SK-N-SH treated with all-trans-retinoic acid at 6 μM for 48 hours (cell line): ENCODE measurements at regions not wholly inside any gene's neighbourhood (a gene's known extent, or its start where the extent isn't known, plus 50 kb on each side); places are given as distances from the start of the nearest gene placed in this dataset.

ENCODE experiments used
- ATAC-seq: fragments of 200-7000 bp; cut with Tn5 transposase; 3 replicates; pipeline ENCODE4 v1.9.1; 2020; ENCODE audit warnings: mild to moderate bottlenecking, moderate library complexity
- ARNTL ChIP-seq: fragments of 450-650 bp; formaldehyde crosslinking; IDR thresholded peaks from 2 replicates; pipeline ENCODE4 v1.5.0; 2020; ENCODE audit warnings: low read depth, mild to moderate bottlenecking, moderate library complexity, borderline replicate concordance
- BACH2 ChIP-seq: fragments of 250-450 bp; sonication (Bioruptor Pico); IDR thresholded peaks from 2 replicates; pipeline ENCODE4 v1.9.0; 2021; ENCODE audit warnings: mild to moderate bottlenecking, borderline replicate concordance
- CSDC2 ChIP-seq: fragments of 250-450 bp; sonication (Bioruptor Pico); IDR thresholded peaks from 2 replicates; pipeline ENCODE4 v1.5.0; 2020; ENCODE audit warnings: mild to moderate bottlenecking, moderate library complexity
- ESRRG ChIP-seq: fragments of 250-450 bp; sonication (Bioruptor Pico); IDR thresholded peaks from 2 replicates; pipeline ENCODE4 v1.6.1; 2021; ENCODE audit warnings: mild to moderate bottlenecking
- GLIS3 ChIP-seq: fragments of 250-450 bp; sonication (Bioruptor Pico); IDR thresholded peaks from 2 replicates; pipeline ENCODE4 v1.5.0; 2020; ENCODE audit warnings: mild to moderate bottlenecking, moderate library complexity
- ISL1 ChIP-seq: fragments of 250-450 bp; sonication (Bioruptor Pico); IDR thresholded peaks from 2 replicates; pipeline ENCODE4 v2.1.2; 2022; ENCODE audit warnings: mild to moderate bottlenecking, moderate library complexity
- OSR1 ChIP-seq: fragments of 250-450 bp; sonication (Bioruptor Pico); IDR thresholded peaks from 2 replicates; pipeline ENCODE4 v1.8.0; 2022; ENCODE audit warnings: moderate library complexity, mild to moderate bottlenecking, inconsistent platforms
- PPARA ChIP-seq: fragments of 250-450 bp; sonication (Bioruptor Pico); IDR thresholded peaks from 2 replicates; pipeline ENCODE4 v1.5.0; 2020; ENCODE audit warnings: mild to moderate bottlenecking, borderline replicate concordance
- RARB ChIP-seq: fragments of 250-450 bp; sonication (Bioruptor Pico); IDR thresholded peaks from 2 replicates; pipeline ENCODE4 v1.8.0; 2021; ENCODE audit warnings: mild to moderate bottlenecking, moderate library complexity
- SNAI2 ChIP-seq: fragments of 250-450 bp; sonication (Bioruptor Pico); IDR thresholded peaks from 2 replicates; pipeline ENCODE4 v1.5.0; 2020; ENCODE audit warnings: mild to moderate bottlenecking, moderate library complexity
- TCF4 ChIP-seq: fragments of 250-450 bp; sonication (Bioruptor Pico); IDR thresholded peaks from 2 replicates; pipeline ENCODE4 v1.8.0; 2021; ENCODE audit warnings: mild to moderate bottlenecking, moderate library complexity, borderline replicate concordance
- TOX ChIP-seq: fragments of 250-450 bp; sonication (Bioruptor Pico); IDR thresholded peaks from 2 replicates; pipeline ENCODE4 v1.8.0; 2021; ENCODE audit warnings: mild to moderate bottlenecking, moderate library complexity, borderline replicate concordance
- ZFP3 ChIP-seq: fragments of 250-450 bp; sonication (Bioruptor Pico); IDR thresholded peaks from 2 replicates; pipeline ENCODE4 v1.5.0; 2020; ENCODE audit warnings: mild to moderate bottlenecking, moderate library complexity
- ZFP30 ChIP-seq: fragments of 450-650 bp; formaldehyde crosslinking; IDR thresholded peaks from 2 replicates; pipeline ENCODE4 v1.5.0; 2022; ENCODE audit warnings: mild to moderate bottlenecking, moderate library complexity
- ZNF70 ChIP-seq: fragments of 450-650 bp; formaldehyde crosslinking; IDR thresholded peaks from 2 replicates; pipeline ENCODE4 v1.5.0; 2020; ENCODE audit warnings: mild to moderate bottlenecking, moderate library complexity
- ZNF8 ChIP-seq: fragments of 450-650 bp; formaldehyde crosslinking; IDR thresholded peaks from 2 replicates; pipeline ENCODE4 v1.5.0; 2020; ENCODE audit warnings: mild to moderate bottlenecking, moderate library complexity
- TF ChIP-seq, protein P1 (sequence below): fragments of 250-450 bp; sonication (Bioruptor Pico); IDR thresholded peaks from 2 replicates; pipeline ENCODE4 v1.5.1; 2020; ENCODE audit warnings: low read depth, mild to moderate bottlenecking, moderate library complexity
- TF ChIP-seq, protein P2 (sequence below): fragments of 250-450 bp; sonication (Bioruptor Pico); IDR thresholded peaks from 2 replicates; pipeline ENCODE4 v1.5.0; 2020; ENCODE audit warnings: mild to moderate bottlenecking, moderate library complexity
- TF ChIP-seq, protein P3 (sequence below): fragments of 250-450 bp; sonication (Bioruptor Pico); IDR thresholded peaks from 2 replicates; pipeline ENCODE4 v1.5.1; 2021; ENCODE audit warnings: mild to moderate bottlenecking, moderate library complexity
- TF ChIP-seq, protein P4 (sequence below): fragments of 250-450 bp; sonication (Bioruptor Pico); IDR thresholded peaks from 2 replicates; pipeline ENCODE4 v1.8.0; 2020; ENCODE audit warnings: mild to moderate bottlenecking, moderate library complexity, borderline replicate concordance
- TF ChIP-seq, protein P5 (sequence below): fragments of 250-450 bp; sonication (Bioruptor Pico); IDR thresholded peaks from 2 replicates; pipeline ENCODE4 v1.8.0; 2021; ENCODE audit warnings: low read depth, mild to moderate bottlenecking, moderate library complexity, borderline replicate concordance

DNA sequence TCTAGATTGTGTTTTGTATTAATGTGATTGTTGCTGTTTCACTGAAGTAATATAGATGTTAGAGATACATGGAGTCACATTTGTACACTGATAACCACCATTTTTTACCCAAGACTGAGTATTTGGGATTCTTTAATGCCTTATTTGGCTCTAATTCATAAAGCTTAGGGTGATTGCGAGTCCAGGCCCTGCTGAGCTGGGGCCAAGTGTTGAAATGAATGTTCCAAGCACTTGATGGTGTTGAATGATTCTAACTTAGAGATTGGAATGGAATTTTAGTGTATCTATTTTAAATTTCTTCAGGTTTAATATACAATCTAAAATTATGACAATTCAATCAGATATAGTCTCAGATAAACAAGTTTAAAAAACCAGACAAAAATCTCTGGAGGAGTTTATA lies 329.4 kb upstream of the SLC35B3 start:
- TF ChIP-seq TOX (CRISPR knock-in tag), result no peak
- no peak for TF ChIP-seq GLIS3 (CRISPR knock-in tag)
- TF ChIP-seq, protein P1, sequence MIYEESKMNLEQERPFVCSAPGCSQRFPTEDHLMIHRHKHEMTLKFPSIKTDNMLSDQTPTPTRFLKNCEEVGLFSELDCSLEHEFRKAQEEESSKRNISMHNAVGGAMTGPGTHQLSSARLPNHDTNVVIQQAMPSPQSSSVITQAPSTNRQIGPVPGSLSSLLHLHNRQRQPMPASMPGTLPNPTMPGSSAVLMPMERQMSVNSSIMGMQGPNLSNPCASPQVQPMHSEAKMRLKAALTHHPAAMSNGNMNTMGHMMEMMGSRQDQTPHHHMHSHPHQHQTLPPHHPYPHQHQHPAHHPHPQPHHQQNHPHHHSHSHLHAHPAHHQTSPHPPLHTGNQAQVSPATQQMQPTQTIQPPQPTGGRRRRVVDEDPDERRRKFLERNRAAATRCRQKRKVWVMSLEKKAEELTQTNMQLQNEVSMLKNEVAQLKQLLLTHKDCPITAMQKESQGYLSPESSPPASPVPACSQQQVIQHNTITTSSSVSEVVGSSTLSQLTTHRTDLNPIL, result no peak
- no peak for TF ChIP-seq ARNTL
- no peak for TF ChIP-seq ZNF8 (CRISPR knock-in tag)
- TF ChIP-seq ZFP30 (CRISPR knock-in tag), result no peak
- TF ChIP-seq ISL1 (CRISPR knock-in tag), result no peak
- TF ChIP-seq CSDC2 (CRISPR knock-in tag), result no peak
- TF ChIP-seq ESRRG, result no peak
- TF ChIP-seq, protein P2, sequence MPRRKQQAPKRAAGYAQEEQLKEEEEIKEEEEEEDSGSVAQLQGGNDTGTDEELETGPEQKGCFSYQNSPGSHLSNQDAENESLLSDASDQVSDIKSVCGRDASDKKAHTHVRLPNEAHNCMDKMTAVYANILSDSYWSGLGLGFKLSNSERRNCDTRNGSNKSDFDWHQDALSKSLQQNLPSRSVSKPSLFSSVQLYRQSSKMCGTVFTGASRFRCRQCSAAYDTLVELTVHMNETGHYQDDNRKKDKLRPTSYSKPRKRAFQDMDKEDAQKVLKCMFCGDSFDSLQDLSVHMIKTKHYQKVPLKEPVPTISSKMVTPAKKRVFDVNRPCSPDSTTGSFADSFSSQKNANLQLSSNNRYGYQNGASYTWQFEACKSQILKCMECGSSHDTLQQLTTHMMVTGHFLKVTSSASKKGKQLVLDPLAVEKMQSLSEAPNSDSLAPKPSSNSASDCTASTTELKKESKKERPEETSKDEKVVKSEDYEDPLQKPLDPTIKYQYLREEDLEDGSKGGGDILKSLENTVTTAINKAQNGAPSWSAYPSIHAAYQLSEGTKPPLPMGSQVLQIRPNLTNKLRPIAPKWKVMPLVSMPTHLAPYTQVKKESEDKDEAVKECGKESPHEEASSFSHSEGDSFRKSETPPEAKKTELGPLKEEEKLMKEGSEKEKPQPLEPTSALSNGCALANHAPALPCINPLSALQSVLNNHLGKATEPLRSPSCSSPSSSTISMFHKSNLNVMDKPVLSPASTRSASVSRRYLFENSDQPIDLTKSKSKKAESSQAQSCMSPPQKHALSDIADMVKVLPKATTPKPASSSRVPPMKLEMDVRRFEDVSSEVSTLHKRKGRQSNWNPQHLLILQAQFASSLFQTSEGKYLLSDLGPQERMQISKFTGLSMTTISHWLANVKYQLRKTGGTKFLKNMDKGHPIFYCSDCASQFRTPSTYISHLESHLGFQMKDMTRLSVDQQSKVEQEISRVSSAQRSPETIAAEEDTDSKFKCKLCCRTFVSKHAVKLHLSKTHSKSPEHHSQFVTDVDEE (CRISPR knock-in tag), result no peak
- no peak for TF ChIP-seq RARB (CRISPR knock-in tag)
- TF ChIP-seq, protein P3, sequence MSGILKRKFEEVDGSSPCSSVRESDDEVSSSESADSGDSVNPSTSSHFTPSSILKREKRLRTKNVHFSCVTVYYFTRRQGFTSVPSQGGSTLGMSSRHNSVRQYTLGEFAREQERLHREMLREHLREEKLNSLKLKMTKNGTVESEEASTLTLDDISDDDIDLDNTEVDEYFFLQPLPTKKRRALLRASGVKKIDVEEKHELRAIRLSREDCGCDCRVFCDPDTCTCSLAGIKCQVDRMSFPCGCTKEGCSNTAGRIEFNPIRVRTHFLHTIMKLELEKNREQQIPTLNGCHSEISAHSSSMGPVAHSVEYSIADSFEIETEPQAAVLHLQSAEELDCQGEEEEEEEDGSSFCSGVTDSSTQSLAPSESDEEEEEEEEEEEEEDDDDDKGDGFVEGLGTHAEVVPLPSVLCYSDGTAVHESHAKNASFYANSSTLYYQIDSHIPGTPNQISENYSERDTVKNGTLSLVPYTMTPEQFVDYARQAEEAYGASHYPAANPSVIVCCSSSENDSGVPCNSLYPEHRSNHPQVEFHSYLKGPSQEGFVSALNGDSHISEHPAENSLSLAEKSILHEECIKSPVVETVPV (CRISPR knock-in tag), result no peak
- no peak for ATAC-seq

DNA sequence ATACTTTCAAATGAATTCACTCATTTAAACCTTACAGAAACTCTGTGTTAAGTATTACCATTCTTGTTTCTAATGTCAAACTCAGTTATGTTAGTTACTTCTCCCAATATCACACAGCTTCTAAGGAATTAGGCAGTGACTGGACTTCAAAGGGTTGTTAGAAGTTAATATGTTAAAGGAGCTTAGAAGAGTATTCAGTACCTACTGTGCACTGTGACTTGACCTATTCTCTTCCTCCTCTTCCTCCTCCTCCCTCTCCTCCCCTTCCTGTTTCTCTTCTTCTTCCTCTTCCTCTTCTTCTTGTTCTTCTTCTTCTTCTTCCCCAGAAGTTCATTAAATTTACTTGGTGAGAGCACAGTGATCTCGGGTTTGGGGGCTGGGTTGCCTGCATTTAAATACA lies 325.6 kb upstream of the SLC35B3 start:
- no peak for ATAC-seq
- TF ChIP-seq, protein P3 (CRISPR knock-in tag), result no peak

DNA sequence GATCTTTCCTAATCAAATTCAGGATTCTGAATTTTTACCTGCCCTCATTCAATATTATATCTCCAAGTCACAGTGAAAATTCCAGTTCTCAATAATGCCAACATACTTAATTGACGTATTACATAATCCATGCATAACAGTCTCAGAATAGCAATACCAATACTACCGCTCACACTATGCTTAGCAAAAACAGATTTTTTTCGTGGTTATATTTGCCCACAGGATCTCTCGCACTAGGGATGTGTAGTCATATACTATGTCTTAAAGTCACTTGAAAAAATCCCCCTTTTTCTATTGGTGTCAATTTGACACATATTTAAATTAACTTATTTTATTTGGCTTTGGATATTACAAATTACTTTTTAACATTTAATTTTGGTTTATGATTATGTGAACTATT lies 323.1 kb upstream of the SLC35B3 start:
- no peak for ATAC-seq
- no peak for TF ChIP-seq ZNF70 (CRISPR knock-in tag)
- TF ChIP-seq ZFP3, result no peak
- TF ChIP-seq ZNF8 (CRISPR knock-in tag), result no peak
- no peak for TF ChIP-seq OSR1
- no peak for TF ChIP-seq SNAI2 (CRISPR knock-in tag)
- TF ChIP-seq PPARA (CRISPR knock-in tag), result no peak
- no peak for TF ChIP-seq TOX (CRISPR knock-in tag)
- no peak for TF ChIP-seq BACH2 (CRISPR knock-in tag)
- no peak for TF ChIP-seq TCF4
- TF ChIP-seq, protein P4, sequence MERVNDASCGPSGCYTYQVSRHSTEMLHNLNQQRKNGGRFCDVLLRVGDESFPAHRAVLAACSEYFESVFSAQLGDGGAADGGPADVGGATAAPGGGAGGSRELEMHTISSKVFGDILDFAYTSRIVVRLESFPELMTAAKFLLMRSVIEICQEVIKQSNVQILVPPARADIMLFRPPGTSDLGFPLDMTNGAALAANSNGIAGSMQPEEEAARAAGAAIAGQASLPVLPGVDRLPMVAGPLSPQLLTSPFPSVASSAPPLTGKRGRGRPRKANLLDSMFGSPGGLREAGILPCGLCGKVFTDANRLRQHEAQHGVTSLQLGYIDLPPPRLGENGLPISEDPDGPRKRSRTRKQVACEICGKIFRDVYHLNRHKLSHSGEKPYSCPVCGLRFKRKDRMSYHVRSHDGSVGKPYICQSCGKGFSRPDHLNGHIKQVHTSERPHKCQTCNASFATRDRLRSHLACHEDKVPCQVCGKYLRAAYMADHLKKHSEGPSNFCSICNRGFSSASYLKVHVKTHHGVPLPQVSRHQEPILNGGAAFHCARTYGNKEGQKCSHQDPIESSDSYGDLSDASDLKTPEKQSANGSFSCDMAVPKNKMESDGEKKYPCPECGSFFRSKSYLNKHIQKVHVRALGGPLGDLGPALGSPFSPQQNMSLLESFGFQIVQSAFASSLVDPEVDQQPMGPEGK (CRISPR knock-in tag), result no peak
- TF ChIP-seq, protein P1, result no peak
- TF ChIP-seq ESRRG, result no peak
- no peak for TF ChIP-seq ARNTL
- TF ChIP-seq, protein P2 (CRISPR knock-in tag), result no peak
- TF ChIP-seq, protein P3 (CRISPR knock-in tag), result no peak
- TF ChIP-seq GLIS3 (CRISPR knock-in tag), result no peak
- TF ChIP-seq CSDC2 (CRISPR knock-in tag), result no peak
- TF ChIP-seq, protein P5, sequence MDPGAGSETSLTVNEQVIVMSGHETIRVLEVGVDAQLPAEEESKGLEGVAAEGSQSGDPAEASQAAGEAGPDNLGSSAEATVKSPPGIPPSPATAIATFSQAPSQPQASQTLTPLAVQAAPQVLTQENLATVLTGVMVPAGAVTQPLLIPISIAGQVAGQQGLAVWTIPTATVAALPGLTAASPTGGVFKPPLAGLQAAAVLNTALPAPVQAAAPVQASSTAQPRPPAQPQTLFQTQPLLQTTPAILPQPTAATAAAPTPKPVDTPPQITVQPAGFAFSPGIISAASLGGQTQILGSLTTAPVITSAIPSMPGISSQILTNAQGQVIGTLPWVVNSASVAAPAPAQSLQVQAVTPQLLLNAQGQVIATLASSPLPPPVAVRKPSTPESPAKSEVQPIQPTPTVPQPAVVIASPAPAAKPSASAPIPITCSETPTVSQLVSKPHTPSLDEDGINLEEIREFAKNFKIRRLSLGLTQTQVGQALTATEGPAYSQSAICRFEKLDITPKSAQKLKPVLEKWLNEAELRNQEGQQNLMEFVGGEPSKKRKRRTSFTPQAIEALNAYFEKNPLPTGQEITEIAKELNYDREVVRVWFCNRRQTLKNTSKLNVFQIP (CRISPR knock-in tag), result no peak
